Fibroblast of lung (primary cell): ENCODE measurements at regions not wholly inside any gene's neighbourhood (a gene's known extent, or its start where the extent isn't known, plus 50 kb on each side); places are given as distances from the start of the nearest gene placed in this dataset.

Source experiments
- DNase-seq, 2 donors: peaks; one replicate each; pipeline versions ENCODE4 v3.0.0 to v3.0.0-alpha.2; 2010; ENCODE audit warnings: low read depth in 2 of 2
- H2AFZ ChIP-seq: 2 replicates; pipeline ENCODE4 v1.5.1; 2012; ENCODE audit warnings: low read length, control low read depth, inconsistent platforms
- H3K27ac ChIP-seq: 2 replicates; pipeline ENCODE4 v1.5.1; 2011; ENCODE audit warnings: low read length, control low read depth; ENCODE audit not compliant: insufficient read depth
- H3K27me3 ChIP-seq: 2 replicates; pipeline ENCODE4 v1.5.1; 2011; ENCODE audit warnings: mild to moderate bottlenecking, low read length; ENCODE audit not compliant: control insufficient read depth, insufficient read depth
- H3K36me3 ChIP-seq: 2 replicates; pipeline ENCODE4 v1.5.1; 2011; ENCODE audit warnings: low read length; ENCODE audit not compliant: control insufficient read depth, insufficient read depth
- H3K4me1 ChIP-seq: 2 replicates; pipeline ENCODE4 v1.5.1; 2011; ENCODE audit warnings: low read length; ENCODE audit not compliant: control insufficient read depth, insufficient read depth; ENCODE audit errors: extremely low read depth
- H3K4me2 ChIP-seq: 2 replicates; pipeline ENCODE4 v1.5.1; 2011; ENCODE audit warnings: low read length, control low read depth; ENCODE audit not compliant: insufficient read depth; ENCODE audit errors: extremely low read depth
- H3K4me3 ChIP-seq, 4 experiments: fragments of 200-600 bp in 1 of 4; sonication (generic) in 1 of 4; replicated peaks in 1 of 4; 2 replicates each; pipeline ENCODE4 v1.5.1; 2011 to 2016; ENCODE audit warnings: low read length in 4 of 4, low read depth in 3 of 4, mild to moderate bottlenecking in 3 of 4, control low read depth in 2 of 4, inconsistent platforms in 1 of 4, mixed read lengths in 1 of 4; ENCODE audit not compliant: insufficient read depth in 1 of 4; ENCODE audit errors: control extremely low read depth in 1 of 4
- H3K79me2 ChIP-seq: 2 replicates; pipeline ENCODE4 v1.5.1; 2012; ENCODE audit warnings: mild to moderate bottlenecking, low read length, inconsistent platforms; ENCODE audit not compliant: control insufficient read depth, insufficient read depth
- H3K9ac ChIP-seq: 2 replicates; pipeline ENCODE4 v1.5.1; 2011; ENCODE audit warnings: mild to moderate bottlenecking, low read length, control low read depth; ENCODE audit not compliant: insufficient read depth
- H3K9me3 ChIP-seq: 2 replicates; pipeline ENCODE4 v1.5.1; 2012; ENCODE audit warnings: low read depth, low read length; ENCODE audit not compliant: control insufficient read depth, insufficient read depth
- H4K20me1 ChIP-seq: 2 replicates; pipeline ENCODE4 v1.5.1; 2011; ENCODE audit warnings: low read length; ENCODE audit not compliant: control insufficient read depth, insufficient read depth; ENCODE audit errors: extremely low read depth
- EZH2 ChIP-seq: IDR thresholded peaks from 2 replicates; pipeline ENCODE4 v1.5.1; 2012; ENCODE audit warnings: low read length, control low read depth, mild to moderate bottlenecking; ENCODE audit errors: missing control alignments
- TF ChIP-seq, protein P1 (sequence below), 2 donors: IDR thresholded peaks in 1 of 2; conservative IDR thresholded peaks in 1 of 2; 1 replicate in 1 of 2; 2 replicates in 1 of 2; pipeline ENCODE4 v1.5.1; 2011 to 2012; ENCODE audit warnings: low read length in 2 of 2, control low read depth in 1 of 2, inconsistent platforms in 1 of 2, low read depth in 1 of 2, mild to moderate bottlenecking in 1 of 2

- Histone ChIP-seq H3K4me1 (no peaks in the 10 kb centered on the region), H3K4me2 (no peak overlapping the region), H3K36me3 (no peaks in the 10 kb centered on the region), H3K79me2 (no peaks in the 10 kb centered on the region), H3K27ac (no peak overlapping the region), H4K20me1 (no peaks in the 10 kb centered on the region), H3K27me3 (no peaks in the 10 kb centered on the region), H2AFZ (no peak overlapping the region), H3K9me3 (no peaks in the 10 kb centered on the region), H3K9ac (no peak overlapping the region), H3K4me3 (no peak overlapping the region)
- peak in 1 of 2 donors; percentile 90 for DNase-seq
- TF ChIP-seq EZH2, result no peak
- TF ChIP-seq, protein P1, sequence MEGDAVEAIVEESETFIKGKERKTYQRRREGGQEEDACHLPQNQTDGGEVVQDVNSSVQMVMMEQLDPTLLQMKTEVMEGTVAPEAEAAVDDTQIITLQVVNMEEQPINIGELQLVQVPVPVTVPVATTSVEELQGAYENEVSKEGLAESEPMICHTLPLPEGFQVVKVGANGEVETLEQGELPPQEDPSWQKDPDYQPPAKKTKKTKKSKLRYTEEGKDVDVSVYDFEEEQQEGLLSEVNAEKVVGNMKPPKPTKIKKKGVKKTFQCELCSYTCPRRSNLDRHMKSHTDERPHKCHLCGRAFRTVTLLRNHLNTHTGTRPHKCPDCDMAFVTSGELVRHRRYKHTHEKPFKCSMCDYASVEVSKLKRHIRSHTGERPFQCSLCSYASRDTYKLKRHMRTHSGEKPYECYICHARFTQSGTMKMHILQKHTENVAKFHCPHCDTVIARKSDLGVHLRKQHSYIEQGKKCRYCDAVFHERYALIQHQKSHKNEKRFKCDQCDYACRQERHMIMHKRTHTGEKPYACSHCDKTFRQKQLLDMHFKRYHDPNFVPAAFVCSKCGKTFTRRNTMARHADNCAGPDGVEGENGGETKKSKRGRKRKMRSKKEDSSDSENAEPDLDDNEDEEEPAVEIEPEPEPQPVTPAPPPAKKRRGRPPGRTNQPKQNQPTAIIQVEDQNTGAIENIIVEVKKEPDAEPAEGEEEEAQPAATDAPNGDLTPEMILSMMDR (conservative IDR thresholded peaks at IDR 0.05 in 1 of 2, IDR thresholded peaks at IDR 0.05 in 1 of 2; ENCODE audit: low read depth in 1 of 2, low read length in 2 of 2), result no peak
Measured at GRCh38 chr12:58387199-58387598, 445.8 kb downstream of the ATP23 start.

GRCh38 chr12:58388261-58388660 is 446.9 kb downstream of the ATP23 start:
- no peak overlapping the region for H3K27ac ChIP-seq
- H2AFZ ChIP-seq, result peak overlapping the region; percentile 15
- no peaks in the 10 kb centered on the region for H3K36me3 ChIP-seq
- no peak overlapping the region for H3K9ac ChIP-seq
- H3K79me2 ChIP-seq, result no peaks in the 10 kb centered on the region
- DNase-seq, result peak in 1 of 2 donors; percentile 47
- no peaks in the 10 kb centered on the region for H3K9me3 ChIP-seq
- H3K4me1 ChIP-seq, result no peaks in the 10 kb centered on the region
- no peaks in the 10 kb centered on the region for H3K27me3 ChIP-seq
- TF ChIP-seq, protein P1 (conservative IDR thresholded peaks at IDR 0.05 in 1 of 2, IDR thresholded peaks at IDR 0.05 in 1 of 2; ENCODE audit: low read depth in 1 of 2, low read length in 2 of 2), result no peak
- TF ChIP-seq EZH2, result no peak
- H3K4me3 ChIP-seq, result no peak overlapping the region
- H3K4me2 ChIP-seq, result no peak overlapping the region
- no peaks in the 10 kb centered on the region for H4K20me1 ChIP-seq

DNA sequence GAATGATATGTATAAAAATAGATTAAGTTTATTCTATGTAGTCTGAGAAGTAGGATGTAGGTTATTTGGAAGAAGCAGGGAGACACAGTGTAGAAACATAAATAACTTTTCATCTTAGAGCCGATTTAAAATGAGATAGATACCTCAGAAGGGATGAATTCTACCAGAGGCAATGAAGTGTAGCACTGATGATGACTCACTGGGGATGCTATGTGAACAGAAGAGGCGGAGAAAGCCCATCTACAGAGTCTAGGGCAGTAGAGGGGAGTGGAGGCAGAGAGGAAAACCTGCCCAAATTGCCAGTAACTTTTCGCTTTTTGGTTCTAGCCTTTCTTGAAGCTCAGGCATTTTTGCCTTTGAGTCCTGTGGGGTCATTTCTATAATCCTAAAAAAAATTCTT is 451.8 kb downstream of the ATP23 start:
- H2AFZ ChIP-seq, result no peak overlapping the region
- no peaks in the 10 kb centered on the region for H3K36me3 ChIP-seq
- H3K27me3 ChIP-seq, result no peaks in the 10 kb centered on the region
- no peak overlapping the region for H3K4me3 ChIP-seq
- H3K4me2 ChIP-seq, result no peak overlapping the region
- no peak overlapping the region for H3K27ac ChIP-seq
- no peaks in the 10 kb centered on the region for H4K20me1 ChIP-seq
- H3K9ac ChIP-seq, result no peak overlapping the region
- H3K9me3 ChIP-seq, result no peaks in the 10 kb centered on the region
- H3K4me1 ChIP-seq, result no peaks in the 10 kb centered on the region
- TF ChIP-seq EZH2, result no peak
- TF ChIP-seq, protein P1 (conservative IDR thresholded peaks at IDR 0.05 in 1 of 2, IDR thresholded peaks at IDR 0.05 in 1 of 2; ENCODE audit: low read depth in 1 of 2, low read length in 2 of 2), result no peak
- no peaks in the 10 kb centered on the region for H3K79me2 ChIP-seq
- DNase-seq, result peak in 1 of 2 donors; percentile 69
